Activated CD8-positive, alpha-beta T cell treated with anti-CD3 and anti-CD28 coated beads for 36 hours (primary cell): ENCODE measurements at regions not wholly inside any gene's neighbourhood (a gene's known extent, or its start where the extent isn't known, plus 50 kb on each side); places are given as distances from the start of the nearest gene placed in this dataset.
"Not testable (repeated sequence)": the region's sequence is repeated elsewhere in the genome, so short reads cannot be mapped to it uniquely, and the experiment has no call there.

ENCODE experiments used
- ATAC-seq: fragments of 200-7000 bp; cut with Tn5 transposase; one replicate; pipeline ENCODE4 v1.10.0; 2021; ENCODE audit warnings: mild to moderate bottlenecking, moderate library complexity
- CTCF ChIA-PET: fragments of 350-600 bp; sonication (Branson Sonifier 250); formaldehyde crosslinking; loops from one replicate; lab custom pipeline; 2021; ENCODE audit warnings: antibody characterized with exemption; lab: Charles Lee
- POLR2A ChIA-PET: fragments of 350-600 bp; sonication (Branson Sonifier 250); formaldehyde crosslinking; loops from one replicate; lab custom pipeline; 2021; ENCODE audit warnings: antibody characterized with exemption; lab: Charles Lee
- DNase-seq: peaks from one replicate; pipeline ENCODE4 v3.0.0-alpha.2; 2020
- H3K27ac Mint-ChIP-seq: one replicate; pipeline ENCODE4 v1.8.0; 2021; ENCODE audit warnings: mild to moderate bottlenecking, mixed read lengths
- H3K27me3 Mint-ChIP-seq: one replicate; pipeline ENCODE4 v1.8.0; 2021; ENCODE audit warnings: mixed read lengths
- H3K36me3 Mint-ChIP-seq: one replicate; pipeline ENCODE4 v1.8.0; 2021; ENCODE audit warnings: low read depth, mixed read lengths
- H3K4me1 Mint-ChIP-seq: one replicate; pipeline ENCODE4 v1.8.0; 2021; ENCODE audit warnings: low read depth, mixed read lengths
- H3K4me3 Mint-ChIP-seq: one replicate; pipeline ENCODE4 v1.8.0; 2021; ENCODE audit warnings: mild to moderate bottlenecking, moderate library complexity, mixed read lengths
- H3K9me3 Mint-ChIP-seq: one replicate; pipeline ENCODE4 v1.8.0; 2021; ENCODE audit warnings: mixed read lengths
- intact Hi-C: fragments of 100-400 bp; cut with micrococcal nuclease; formaldehyde crosslinking; loops from one replicate; pipeline ENCODE4 v1.10.0; 2022
- TF ChIP-seq, protein P1 (sequence below): fragments of 200-600 bp; IDR thresholded peaks from one replicate; pipeline ENCODE4 v1.8.0; 2022; ENCODE audit warnings: antibody characterized with exemption, mild to moderate bottlenecking

DNA sequence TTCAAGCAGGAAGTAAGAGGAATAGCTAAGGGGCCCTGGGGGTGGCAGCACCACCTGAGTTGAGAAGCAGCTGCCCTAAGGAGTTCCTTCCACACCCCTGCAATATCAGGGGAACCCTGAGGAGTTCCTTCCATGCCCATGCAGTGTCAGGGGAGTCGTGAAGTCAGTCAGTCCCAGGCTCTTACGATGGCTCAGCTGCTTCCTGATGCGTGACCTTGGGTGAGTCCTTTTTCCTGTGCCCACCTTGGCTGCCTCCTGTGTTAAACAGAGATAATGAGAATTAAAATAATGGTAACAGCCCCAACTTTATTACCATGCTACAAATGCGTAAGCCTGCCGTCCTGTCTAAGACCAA lies 181.1 kb downstream of the MIAT start:
- ChIA-PET CTCF (interaction anchor here (0.6 kb wide), 1 partner anchor 11 kb away, joined by 3 read pairs; no protein-coding TSS in a partner anchor), POLR2A (no interaction called here)
- Mint-ChIP-seq H3K4me3 (no peak overlapping the region), H3K27me3 (no peaks in the 10 kb centered on the region), H3K4me1 (no peaks in the 10 kb centered on the region), H3K9me3 (no peaks in the 10 kb centered on the region), H3K36me3 (no peaks in the 10 kb centered on the region), H3K27ac (no peak overlapping the region)
- DNase-seq (no peak), ATAC-seq (no peak)
- TF ChIP-seq, protein P1, sequence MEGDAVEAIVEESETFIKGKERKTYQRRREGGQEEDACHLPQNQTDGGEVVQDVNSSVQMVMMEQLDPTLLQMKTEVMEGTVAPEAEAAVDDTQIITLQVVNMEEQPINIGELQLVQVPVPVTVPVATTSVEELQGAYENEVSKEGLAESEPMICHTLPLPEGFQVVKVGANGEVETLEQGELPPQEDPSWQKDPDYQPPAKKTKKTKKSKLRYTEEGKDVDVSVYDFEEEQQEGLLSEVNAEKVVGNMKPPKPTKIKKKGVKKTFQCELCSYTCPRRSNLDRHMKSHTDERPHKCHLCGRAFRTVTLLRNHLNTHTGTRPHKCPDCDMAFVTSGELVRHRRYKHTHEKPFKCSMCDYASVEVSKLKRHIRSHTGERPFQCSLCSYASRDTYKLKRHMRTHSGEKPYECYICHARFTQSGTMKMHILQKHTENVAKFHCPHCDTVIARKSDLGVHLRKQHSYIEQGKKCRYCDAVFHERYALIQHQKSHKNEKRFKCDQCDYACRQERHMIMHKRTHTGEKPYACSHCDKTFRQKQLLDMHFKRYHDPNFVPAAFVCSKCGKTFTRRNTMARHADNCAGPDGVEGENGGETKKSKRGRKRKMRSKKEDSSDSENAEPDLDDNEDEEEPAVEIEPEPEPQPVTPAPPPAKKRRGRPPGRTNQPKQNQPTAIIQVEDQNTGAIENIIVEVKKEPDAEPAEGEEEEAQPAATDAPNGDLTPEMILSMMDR: no peak
- intact Hi-C loops: no loop called here

DNA sequence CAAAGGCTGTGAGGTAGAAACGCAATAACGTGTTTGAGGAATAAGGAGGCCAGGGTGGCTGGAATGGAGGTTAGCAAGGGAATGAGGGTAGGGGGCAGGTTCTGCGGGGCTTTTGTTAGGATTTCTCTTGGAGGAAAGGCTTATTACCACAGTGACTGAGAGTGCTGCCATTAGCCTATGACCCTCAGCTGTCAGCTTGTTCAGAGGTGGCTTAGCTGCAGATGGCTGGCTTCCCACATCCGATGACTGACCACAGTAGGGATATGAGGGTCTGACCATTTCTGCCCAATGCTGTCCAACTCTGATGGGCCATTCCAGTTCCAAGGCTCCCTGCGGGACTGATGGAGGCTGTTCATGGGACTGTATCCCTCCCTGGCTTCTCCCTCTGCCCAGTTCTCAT lies 181.8 kb downstream of the MIAT start:
- TF ChIP-seq, protein P1: no peak
- ATAC-seq (no peak), DNase-seq (no peak)
- Mint-ChIP-seq H3K27me3 (no peaks in the 10 kb centered on the region), H3K9me3 (no peaks in the 10 kb centered on the region), H3K36me3 (no peaks in the 10 kb centered on the region), H3K4me1 (no peaks in the 10 kb centered on the region), H3K27ac (no peak overlapping the region), H3K4me3 (no peak overlapping the region)
- ChIA-PET POLR2A (no interaction called here), CTCF (no interaction called here)
- intact Hi-C loops: no loop called here

- DNase-seq, POLR2A ChIA-PET, intact Hi-C loops, H3K4me1 Mint-ChIP-seq, H3K36me3 Mint-ChIP-seq, H3K27me3 Mint-ChIP-seq, CTCF ChIA-PET, H3K27ac Mint-ChIP-seq, H3K9me3 Mint-ChIP-seq, ATAC-seq, H3K4me3 Mint-ChIP-seq: not testable (repeated sequence)
- TF ChIP-seq, protein P1: peak; percentile 28
These were observed 183.4 kb downstream of the MIAT start for GRCh38 chr22:26840770-26841169.

GRCh38 chr22:26842103-26842502 lies 184.7 kb downstream of the MIAT start:
- CTCF ChIA-PET: no interaction called here
- Mint-ChIP-seq H3K4me1 (peaks cover 2% of the 10 kb centered on the region), H3K27me3 (no peaks in the 10 kb centered on the region), H3K9me3 (no peaks in the 10 kb centered on the region), H3K36me3 (no peaks in the 10 kb centered on the region), H3K4me3 (no peak overlapping the region), H3K27ac (no peak overlapping the region)
- POLR2A ChIA-PET: no interaction called here
- DNase-seq (no peak), ATAC-seq (no peak)
- TF ChIP-seq, protein P1: no peak
- intact Hi-C loops: no loop called here

GRCh38 chr22:26845021-26845743 lies 187.8 kb downstream of the MIAT start:
- Mint-ChIP-seq H3K4me3 (no peak overlapping the region), H3K27ac (no peak overlapping the region), H3K36me3 (no peaks in the 10 kb centered on the region), H3K4me1 (peaks cover 2% of the 10 kb centered on the region), H3K9me3 (no peaks in the 10 kb centered on the region), H3K27me3 (no peaks in the 10 kb centered on the region)
- CTCF ChIA-PET: no interaction called here
- ATAC-seq (no peak), DNase-seq (no peak)
- TF ChIP-seq, protein P1: no peak
- POLR2A ChIA-PET: no interaction called here
- intact Hi-C loops: no loop called here
